Uterus (tissue), 2 donors: ENCODE measurements at regions not wholly inside any gene's neighbourhood (a gene's known extent, or its start where the extent isn't known, plus 50 kb on each side); places are given as distances from the start of the nearest gene placed in this dataset.

Experiments
- CTCF ChIP-seq, 4 experiments: fragments of 200-600 bp in 2 of 4; fragments of 450-650 bp in 2 of 4; sonication (generic) in 2 of 4; IDR thresholded peaks; one replicate each; pipeline ENCODE4 v1.5.1; 2016 to 2019; ENCODE audit warnings: antibody characterized with exemption in 4 of 4, mild to moderate bottlenecking in 2 of 4, moderate library complexity in 1 of 4
- POLR2A ChIP-seq, 2 donors: fragments of 450-650 bp; IDR thresholded peaks; one replicate each; pipeline ENCODE4 v1.6.1; 2016; ENCODE audit warnings: antibody characterized with exemption in 2 of 2, mild to moderate bottlenecking in 1 of 2, moderate library complexity in 1 of 2

GRCh38 chr6:865846-866245 is 172.9 kb upstream of the EXOC2 start:
- TF ChIP-seq CTCF (IDR thresholded peaks at IDR 0.05) = no peak
- no peak for TF ChIP-seq POLR2A (IDR thresholded peaks at IDR 0.05)
